DMS53 (cell line): ENCODE measurements at regions not wholly inside any gene's neighbourhood (a gene's known extent, or its start where the extent isn't known, plus 50 kb on each side); places are given as distances from the start of the nearest gene placed in this dataset.
"Not testable (repeated sequence)": the region's sequence is repeated elsewhere in the genome, so short reads cannot be mapped to it uniquely, and the experiment has no call there.

ENCODE experiments used
- DNase-seq: peaks from one replicate; lab custom pipeline; 2025; lab: John Stamatoyannopoulos, UW

GRCh38 chr7:35910621-35911020, 109.8 kb downstream of the SEPTIN7 start:
- DNase-seq, result not testable (repeated sequence)

GRCh38 chr7:35913350-35913749, 112.5 kb downstream of the SEPTIN7 start:
- DNase-seq, result not testable (repeated sequence)

DNA sequence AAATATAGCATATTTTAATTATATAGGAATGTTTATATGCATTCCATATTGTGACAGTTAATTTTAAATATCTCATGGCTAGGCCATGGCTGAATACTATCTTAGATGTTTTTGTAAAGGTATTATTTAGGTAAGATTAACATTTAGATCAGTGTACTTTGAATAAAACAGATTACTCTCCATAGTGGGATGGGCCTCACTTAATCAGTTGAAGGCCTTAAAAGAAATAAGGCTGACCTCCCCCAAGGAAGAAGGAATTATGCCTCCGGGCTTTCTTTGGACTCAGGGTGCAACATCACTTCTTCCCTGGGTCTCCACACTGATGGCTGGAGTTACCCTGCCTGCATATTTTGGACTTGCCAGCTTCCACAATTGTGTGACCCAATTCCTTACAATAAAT, 113.4 kb downstream of the SEPTIN7 start:
- DNase-seq, result not testable (repeated sequence)

- DNase-seq, result peak; percentile 36
These were observed 114.5 kb downstream of the SEPTIN7 start for GRCh38 chr7:35915247-35915955.

- not testable (repeated sequence) for DNase-seq
These were observed 117.4 kb downstream of the SEPTIN7 start for GRCh38 chr7:35918217-35918616.

- DNase-seq, result not testable (repeated sequence)
These were observed 118.8 kb downstream of the SEPTIN7 start for GRCh38 chr7:35919607-35920006.

DNA sequence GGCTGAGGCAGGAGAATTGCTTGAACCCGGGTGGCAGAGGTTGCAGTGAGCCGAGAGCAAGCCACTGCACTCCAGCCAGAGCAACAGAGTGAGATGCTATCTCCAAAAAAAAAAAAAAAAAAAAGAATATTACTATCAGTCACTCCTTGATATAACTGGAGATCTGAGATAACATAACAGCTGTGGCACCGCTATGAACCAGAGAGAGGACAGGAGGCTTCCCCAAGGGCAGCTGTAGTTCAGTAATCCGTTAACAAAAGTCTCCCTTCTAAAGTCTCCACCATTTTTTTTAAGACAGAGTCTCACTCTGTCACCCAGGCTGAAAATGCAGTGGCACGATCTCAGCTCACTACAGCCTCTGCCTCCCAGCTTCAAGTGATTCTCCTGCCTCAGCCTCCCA, 120.5 kb downstream of the SEPTIN7 start:
- not testable (repeated sequence) for DNase-seq

DNA sequence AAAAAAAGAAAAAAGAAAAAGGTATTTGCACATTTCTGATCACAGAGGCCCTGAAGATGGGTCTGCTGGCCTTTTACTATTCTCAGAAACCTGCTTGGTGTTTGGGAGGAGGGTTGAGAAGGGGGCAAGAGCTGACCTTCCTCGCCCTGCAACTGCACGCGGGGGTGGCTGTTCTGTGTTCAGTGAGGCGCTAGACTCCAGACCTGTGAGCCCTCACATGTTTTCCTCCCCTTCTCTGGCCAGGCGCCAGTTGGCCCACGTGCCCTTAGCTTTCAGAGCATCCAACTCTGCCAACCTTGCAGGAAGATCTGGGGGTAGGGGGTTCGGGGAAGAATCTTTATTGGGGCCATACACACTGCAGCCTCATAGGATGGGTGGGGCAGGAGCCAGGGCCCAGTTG, 123.8 kb downstream of the SEPTIN7 start:
- not testable (repeated sequence) for DNase-seq

GRCh38 chr7:35926966-35927365, 126.1 kb downstream of the SEPTIN7 start:
- DNase-seq, result not testable (repeated sequence)

GRCh38 chr7:35931134-35931533, 130.3 kb downstream of the SEPTIN7 start:
- not testable (repeated sequence) for DNase-seq

GRCh38 chr7:35931551-35931950, 130.7 kb downstream of the SEPTIN7 start:
- not testable (repeated sequence) for DNase-seq

GRCh38 chr7:35940695-35941094, 139.8 kb downstream of the SEPTIN7 start:
- DNase-seq, result not testable (repeated sequence)

DNA sequence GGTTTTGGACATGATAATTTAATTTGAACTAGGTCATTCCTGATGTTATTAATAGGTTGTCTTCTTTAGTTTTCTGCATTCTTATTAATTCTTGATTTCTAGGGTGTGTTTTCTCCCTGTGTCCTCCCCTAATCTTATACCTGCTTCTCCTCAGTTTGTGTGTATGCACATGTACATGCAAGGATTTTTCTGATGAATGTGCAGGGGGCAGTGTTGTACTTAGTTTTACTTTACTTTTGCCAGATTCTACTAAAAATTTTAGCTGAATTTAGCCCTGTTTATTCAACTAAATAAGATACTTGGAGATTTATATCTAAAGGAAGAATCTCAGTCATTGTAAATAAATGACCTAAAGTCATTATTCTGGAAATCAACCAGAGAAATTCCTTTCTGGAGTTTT, 144.8 kb downstream of the SEPTIN7 start:
- not testable (repeated sequence) for DNase-seq

GRCh38 chr7:35955735-35956134, 154.9 kb downstream of the SEPTIN7 start:
- not testable (repeated sequence) for DNase-seq

GRCh38 chr7:35956988-35957387, 156.1 kb downstream of the SEPTIN7 start:
- DNase-seq, result not testable (repeated sequence)

GRCh38 chr7:35961260-35961659, 160.4 kb downstream of the SEPTIN7 start:
- not testable (repeated sequence) for DNase-seq

DNA sequence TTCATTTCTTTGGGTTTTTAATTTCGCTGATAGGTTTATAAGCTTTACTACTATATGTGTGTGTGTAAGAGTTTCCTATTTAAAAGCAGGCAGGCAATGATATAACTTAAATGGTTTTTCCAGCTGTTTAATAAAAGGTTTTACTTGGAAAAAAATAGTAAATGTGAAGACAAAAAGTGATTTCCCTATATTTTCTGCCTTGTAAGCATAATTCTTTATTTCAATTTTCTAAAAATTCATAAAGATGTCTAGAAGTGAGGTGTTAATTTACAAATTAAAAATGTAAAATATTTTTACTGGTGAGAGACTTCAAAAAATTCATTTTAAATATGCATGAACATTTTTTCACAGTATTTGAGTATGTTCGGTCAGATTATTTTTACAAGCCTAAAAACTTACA, 161.8 kb downstream of the SEPTIN7 start:
- not testable (repeated sequence) for DNase-seq

DNA sequence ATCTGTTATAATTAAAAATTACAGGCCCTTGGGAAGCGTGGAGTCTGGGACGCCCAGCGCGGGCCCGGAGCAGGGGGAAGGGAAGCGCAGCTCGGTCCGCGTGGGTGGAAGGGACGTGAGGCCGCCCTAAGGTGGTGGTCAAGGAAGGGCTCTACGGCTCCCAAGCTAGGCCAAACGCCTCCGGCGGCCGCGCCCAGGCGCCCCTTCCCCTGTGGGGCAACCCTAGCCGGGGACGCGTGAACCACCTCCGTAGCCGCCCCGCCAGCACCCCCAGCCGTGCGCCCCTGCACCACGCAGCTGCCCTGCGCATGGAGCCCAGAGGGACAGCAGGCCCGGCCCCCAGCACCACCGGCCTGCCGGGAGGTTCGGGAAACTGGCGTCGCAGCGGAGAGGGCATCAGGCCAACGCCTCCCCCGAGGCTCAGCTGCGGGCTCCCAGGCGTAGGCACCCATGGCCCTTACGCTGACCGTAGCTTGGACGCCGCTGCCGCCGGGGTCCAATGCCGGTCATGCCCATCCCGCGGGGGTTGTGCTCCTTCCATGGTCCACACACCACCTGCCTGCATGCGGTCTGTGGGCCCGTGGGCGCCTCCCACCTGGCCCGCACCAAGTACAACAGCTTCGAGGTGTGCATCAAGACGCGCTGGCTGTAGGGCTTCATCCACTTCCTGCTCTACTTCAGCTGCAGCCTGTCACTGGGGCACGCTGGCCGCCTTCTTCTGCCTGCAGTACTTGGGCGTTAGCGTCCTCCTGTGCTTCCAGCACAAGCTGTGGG, 166.7 kb downstream of the SEPTIN7 start:
- peak; percentile 65 for DNase-seq

- no peak for DNase-seq
These were observed 167.5 kb downstream of the SEPTIN7 start for GRCh38 chr7:35968140-35968940.

GRCh38 chr7:35969066-35969465, 168.2 kb downstream of the SEPTIN7 start:
- no peak for DNase-seq

- no peak for DNase-seq
These were observed 169.6 kb downstream of the SEPTIN7 start for GRCh38 chr7:35970458-35970857.

DNA sequence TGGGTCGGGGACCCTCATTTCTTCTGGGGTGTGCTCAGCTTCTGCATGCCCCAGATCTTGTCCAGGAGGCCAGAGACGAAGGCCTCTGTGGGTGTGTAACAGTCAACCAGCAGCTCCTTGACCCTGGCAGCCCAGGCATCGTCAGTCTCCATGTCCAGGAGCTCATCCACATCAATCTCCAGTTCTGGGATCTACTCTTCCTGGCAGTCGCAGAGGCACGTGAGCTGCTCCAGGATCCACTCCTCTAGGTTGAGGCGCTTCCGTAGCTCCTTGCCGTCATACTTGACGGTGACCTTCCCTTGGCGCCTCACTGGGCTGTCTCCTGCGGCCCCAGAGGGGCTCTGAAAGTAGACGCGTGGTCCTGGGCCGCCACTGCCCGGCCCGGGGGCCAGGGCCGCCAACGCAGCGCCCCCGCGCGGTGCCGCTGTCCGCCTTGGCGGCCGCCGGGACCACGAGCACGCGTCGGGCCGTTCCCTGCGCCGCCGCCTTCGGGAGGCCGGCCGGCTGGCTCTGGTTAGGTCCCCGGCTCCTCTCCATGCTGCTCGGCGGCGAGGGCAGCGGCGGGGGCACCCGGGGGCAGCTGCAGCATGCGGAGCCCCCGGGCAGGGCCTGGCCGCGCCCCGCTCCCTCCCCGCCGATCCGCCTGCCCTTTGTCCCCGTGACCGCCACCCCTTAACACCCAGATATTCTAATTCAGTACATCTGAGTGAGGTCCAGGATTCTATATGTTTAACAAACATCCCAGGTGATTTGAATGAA, 170.5 kb downstream of the SEPTIN7 start:
- peak; percentile 65 for DNase-seq
